ENCODE measurements at regions not wholly inside any gene's neighbourhood (a gene's known extent, or its start where the extent isn't known, plus 50 kb on each side); places are given as distances from the start of the nearest gene placed in this dataset.

DNA sequence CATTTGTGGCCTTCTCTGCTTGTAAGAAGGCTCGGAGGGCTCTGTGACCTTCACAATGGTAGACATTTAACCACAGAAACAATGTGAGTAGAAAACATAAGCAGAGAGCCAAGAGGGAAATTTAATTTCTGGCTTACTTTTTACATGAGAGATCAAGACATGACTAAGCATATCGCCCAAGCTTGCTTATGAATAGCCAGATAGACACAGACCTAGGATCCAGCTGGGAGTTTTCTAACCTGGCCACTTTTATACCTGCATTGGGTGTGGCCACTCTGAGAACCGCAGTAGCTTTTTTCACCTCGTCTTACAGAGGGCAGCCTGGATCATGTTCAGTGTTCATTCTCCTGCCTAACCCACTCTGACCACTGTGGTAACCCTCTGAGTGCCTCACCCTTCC, 244.9 kb upstream of the KCNN2 start:
- Histone ChIP-seq H3K27ac (ENCODE audit: low read depth) (no peak overlapping the region), H3K4me1 (ENCODE audit: insufficient read depth) (no peaks in the 10 kb centered on the region), H3K9me2 (ENCODE audit: insufficient read depth) (peaks cover 5% of the 10 kb centered on the region; the same call in 1 of the 2 replicates), H3F3A (replicated peaks; ENCODE audit: low read depth) (no peaks in the 10 kb centered on the region), H2AFZ (no peak overlapping the region), H3K36me3 (ENCODE audit: insufficient read depth) (no peaks in the 10 kb centered on the region), H4K20me1 (replicated peaks; ENCODE audit: insufficient read depth) (no peaks in the 10 kb centered on the region), H3K4me2 (no peak overlapping the region), H3K4me3 (no peak overlapping the region), H3K27me3 (ENCODE audit: insufficient read depth) (no peaks in the 10 kb centered on the region), H3K79me2 (replicated peaks; ENCODE audit: insufficient read depth) (no peaks in the 10 kb centered on the region)
- no peak overlapping the region for H3K4me3 Mint-ChIP-seq
- H3K4me1 Mint-ChIP-seq, result peaks cover 3% of the 10 kb centered on the region; the same call in 2 of the 3 replicates
- ATAC-seq (no peak), DNase-seq (ENCODE audit: low spot score) (no peak)
- no peaks in the 10 kb centered on the region for H3K27me3 Mint-ChIP-seq (ENCODE audit: insufficient read depth, low read depth, poor library complexity)
- TF ChIP-seq ZNF114 (CRISPR knock-in tag; IDR thresholded peaks at IDR 0.05) (no peak), JUNB (IDR thresholded peaks at IDR 0.05; ENCODE audit: unreplicated experiment) (no peak), ZNF331 (CRISPR knock-in tag; IDR thresholded peaks at IDR 0.05; ENCODE audit: low read depth) (no peak), POLR2AphosphoS5 (IDR thresholded peaks at IDR 0.05; ENCODE audit: low read depth) (no peak), NANOG (IDR thresholded peaks at IDR 0.05; ENCODE audit: borderline replicate concordance) (no peak), EZH2 (IDR thresholded peaks at IDR 0.05; ENCODE audit: low read depth, unreplicated experiment) (no peak), CREB1 (CRISPR knock-in tag; IDR thresholded peaks at IDR 0.05; ENCODE audit: low read depth) (no peak), STAT1 (IDR thresholded peaks at IDR 0.05; ENCODE audit: unreplicated experiment) (no peak)
- TF ChIP-seq, protein P1, sequence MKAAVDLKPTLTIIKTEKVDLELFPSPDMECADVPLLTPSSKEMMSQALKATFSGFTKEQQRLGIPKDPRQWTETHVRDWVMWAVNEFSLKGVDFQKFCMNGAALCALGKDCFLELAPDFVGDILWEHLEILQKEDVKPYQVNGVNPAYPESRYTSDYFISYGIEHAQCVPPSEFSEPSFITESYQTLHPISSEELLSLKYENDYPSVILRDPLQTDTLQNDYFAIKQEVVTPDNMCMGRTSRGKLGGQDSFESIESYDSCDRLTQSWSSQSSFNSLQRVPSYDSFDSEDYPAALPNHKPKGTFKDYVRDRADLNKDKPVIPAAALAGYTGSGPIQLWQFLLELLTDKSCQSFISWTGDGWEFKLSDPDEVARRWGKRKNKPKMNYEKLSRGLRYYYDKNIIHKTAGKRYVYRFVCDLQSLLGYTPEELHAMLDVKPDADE (IDR thresholded peaks at IDR 0.05), result no peak
- TF ChIP-seq, protein P2, sequence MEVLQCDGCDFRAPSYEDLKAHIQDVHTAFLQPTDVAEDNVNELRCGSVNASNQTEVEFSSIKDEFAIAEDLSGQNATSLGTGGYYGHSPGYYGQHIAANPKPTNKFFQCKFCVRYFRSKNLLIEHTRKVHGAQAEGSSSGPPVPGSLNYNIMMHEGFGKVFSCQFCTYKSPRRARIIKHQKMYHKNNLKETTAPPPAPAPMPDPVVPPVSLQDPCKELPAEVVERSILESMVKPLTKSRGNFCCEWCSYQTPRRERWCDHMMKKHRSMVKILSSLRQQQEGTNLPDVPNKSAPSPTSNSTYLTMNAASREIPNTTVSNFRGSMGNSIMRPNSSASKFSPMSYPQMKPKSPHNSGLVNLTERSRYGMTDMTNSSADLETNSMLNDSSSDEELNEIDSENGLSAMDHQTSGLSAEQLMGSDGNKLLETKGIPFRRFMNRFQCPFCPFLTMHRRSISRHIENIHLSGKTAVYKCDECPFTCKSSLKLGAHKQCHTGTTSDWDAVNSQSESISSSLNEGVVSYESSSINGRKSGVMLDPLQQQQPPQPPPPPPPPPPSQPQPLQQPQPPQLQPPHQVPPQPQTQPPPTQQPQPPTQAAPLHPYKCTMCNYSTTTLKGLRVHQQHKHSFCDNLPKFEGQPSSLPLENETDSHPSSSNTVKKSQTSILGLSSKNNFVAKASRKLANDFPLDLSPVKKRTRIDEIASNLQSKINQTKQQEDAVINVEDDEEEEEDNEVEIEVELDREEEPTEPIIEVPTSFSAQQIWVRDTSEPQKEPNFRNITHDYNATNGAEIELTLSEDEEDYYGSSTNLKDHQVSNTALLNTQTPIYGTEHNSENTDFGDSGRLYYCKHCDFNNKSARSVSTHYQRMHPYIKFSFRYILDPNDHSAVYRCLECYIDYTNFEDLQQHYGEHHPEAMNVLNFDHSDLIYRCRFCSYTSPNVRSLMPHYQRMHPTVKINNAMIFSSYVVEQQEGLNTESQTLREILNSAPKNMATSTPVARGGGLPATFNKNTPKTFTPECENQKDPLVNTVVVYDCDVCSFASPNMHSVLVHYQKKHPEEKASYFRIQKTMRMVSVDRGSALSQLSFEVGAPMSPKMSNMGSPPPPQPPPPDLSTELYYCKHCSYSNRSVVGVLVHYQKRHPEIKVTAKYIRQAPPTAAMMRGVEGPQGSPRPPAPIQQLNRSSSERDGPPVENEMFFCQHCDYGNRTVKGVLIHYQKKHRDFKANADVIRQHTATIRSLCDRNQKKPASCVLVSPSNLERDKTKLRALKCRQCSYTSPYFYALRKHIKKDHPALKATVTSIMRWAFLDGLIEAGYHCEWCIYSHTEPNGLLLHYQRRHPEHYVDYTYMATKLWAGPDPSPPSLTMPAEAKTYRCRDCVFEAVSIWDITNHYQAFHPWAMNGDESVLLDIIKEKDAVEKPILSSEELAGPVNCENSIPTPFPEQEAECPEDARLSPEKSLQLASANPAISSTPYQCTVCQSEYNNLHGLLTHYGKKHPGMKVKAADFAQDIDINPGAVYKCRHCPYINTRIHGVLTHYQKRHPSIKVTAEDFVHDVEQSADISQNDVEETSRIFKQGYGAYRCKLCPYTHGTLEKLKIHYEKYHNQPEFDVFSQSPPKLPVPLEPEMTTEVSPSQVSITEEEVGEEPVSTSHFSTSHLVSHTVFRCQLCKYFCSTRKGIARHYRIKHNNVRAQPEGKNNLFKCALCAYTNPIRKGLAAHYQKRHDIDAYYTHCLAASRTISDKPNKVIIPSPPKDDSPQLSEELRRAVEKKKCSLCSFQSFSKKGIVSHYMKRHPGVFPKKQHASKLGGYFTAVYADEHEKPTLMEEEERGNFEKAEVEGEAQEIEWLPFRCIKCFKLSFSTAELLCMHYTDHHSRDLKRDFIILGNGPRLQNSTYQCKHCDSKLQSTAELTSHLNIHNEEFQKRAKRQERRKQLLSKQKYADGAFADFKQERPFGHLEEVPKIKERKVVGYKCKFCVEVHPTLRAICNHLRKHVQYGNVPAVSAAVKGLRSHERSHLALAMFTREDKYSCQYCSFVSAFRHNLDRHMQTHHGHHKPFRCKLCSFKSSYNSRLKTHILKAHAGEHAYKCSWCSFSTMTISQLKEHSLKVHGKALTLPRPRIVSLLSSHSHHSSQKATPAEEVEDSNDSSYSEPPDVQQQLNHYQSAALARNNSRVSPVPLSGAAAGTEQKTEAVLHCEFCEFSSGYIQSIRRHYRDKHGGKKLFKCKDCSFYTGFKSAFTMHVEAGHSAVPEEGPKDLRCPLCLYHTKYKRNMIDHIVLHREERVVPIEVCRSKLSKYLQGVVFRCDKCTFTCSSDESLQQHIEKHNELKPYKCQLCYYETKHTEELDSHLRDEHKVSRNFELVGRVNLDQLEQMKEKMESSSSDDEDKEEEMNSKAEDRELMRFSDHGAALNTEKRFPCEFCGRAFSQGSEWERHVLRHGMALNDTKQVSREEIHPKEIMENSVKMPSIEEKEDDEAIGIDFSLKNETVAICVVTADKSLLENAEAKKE (CRISPR knock-in tag; IDR thresholded peaks at IDR 0.05), result no peak
- TF ChIP-seq, protein P3, sequence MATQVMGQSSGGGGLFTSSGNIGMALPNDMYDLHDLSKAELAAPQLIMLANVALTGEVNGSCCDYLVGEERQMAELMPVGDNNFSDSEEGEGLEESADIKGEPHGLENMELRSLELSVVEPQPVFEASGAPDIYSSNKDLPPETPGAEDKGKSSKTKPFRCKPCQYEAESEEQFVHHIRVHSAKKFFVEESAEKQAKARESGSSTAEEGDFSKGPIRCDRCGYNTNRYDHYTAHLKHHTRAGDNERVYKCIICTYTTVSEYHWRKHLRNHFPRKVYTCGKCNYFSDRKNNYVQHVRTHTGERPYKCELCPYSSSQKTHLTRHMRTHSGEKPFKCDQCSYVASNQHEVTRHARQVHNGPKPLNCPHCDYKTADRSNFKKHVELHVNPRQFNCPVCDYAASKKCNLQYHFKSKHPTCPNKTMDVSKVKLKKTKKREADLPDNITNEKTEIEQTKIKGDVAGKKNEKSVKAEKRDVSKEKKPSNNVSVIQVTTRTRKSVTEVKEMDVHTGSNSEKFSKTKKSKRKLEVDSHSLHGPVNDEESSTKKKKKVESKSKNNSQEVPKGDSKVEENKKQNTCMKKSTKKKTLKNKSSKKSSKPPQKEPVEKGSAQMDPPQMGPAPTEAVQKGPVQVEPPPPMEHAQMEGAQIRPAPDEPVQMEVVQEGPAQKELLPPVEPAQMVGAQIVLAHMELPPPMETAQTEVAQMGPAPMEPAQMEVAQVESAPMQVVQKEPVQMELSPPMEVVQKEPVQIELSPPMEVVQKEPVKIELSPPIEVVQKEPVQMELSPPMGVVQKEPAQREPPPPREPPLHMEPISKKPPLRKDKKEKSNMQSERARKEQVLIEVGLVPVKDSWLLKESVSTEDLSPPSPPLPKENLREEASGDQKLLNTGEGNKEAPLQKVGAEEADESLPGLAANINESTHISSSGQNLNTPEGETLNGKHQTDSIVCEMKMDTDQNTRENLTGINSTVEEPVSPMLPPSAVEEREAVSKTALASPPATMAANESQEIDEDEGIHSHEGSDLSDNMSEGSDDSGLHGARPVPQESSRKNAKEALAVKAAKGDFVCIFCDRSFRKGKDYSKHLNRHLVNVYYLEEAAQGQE (IDR thresholded peaks at IDR 0.05; ENCODE audit: unreplicated experiment), result no peak
- H3K36me3 Mint-ChIP-seq (ENCODE audit: low read depth), result no peaks in the 10 kb centered on the region
- no peak overlapping the region for H3K27ac Mint-ChIP-seq
- H3K9me3 Mint-ChIP-seq, result no peaks in the 10 kb centered on the region
